ENCODE measurements at regions not wholly inside any gene's neighbourhood (a gene's known extent, or its start where the extent isn't known, plus 50 kb on each side); places are given as distances from the start of the nearest gene placed in this dataset.
"Not testable (repeated sequence)": the region's sequence is repeated elsewhere in the genome, so short reads cannot be mapped to it uniquely, and the experiment has no call there.

GRCh38 chr7:91565499-91566401, 301.5 kb downstream of the FZD1 start:
- DNase-seq (ENCODE audit: low spot score): no peak

GRCh38 chr7:91566402-91566732, 302.1 kb downstream of the FZD1 start:
- DNase-seq (ENCODE audit: low spot score): no peak

- no peak for DNase-seq (ENCODE audit: low spot score)
These were observed 303.1 kb downstream of the FZD1 start for GRCh38 chr7:91567081-91568012.

- no peak for DNase-seq (ENCODE audit: low spot score)
These were observed 303.9 kb downstream of the FZD1 start for GRCh38 chr7:91568138-91568537.

- no peak for DNase-seq (ENCODE audit: low spot score)
These were observed 305.7 kb downstream of the FZD1 start for GRCh38 chr7:91569728-91570457.

GRCh38 chr7:91570560-91570959, 306.3 kb downstream of the FZD1 start:
- no peak for DNase-seq (ENCODE audit: low spot score)

GRCh38 chr7:91571601-91572000, 307.4 kb downstream of the FZD1 start:
- DNase-seq (ENCODE audit: low spot score): no peak

GRCh38 chr7:91573405-91573804, 307.1 kb downstream of the MTERF1 start:
- no peak for DNase-seq (ENCODE audit: low spot score)

- DNase-seq (ENCODE audit: low spot score): not testable (repeated sequence)
These were observed 304.0 kb downstream of the MTERF1 start for GRCh38 chr7:91576459-91576858.

GRCh38 chr7:91579837-91580236, 300.7 kb downstream of the MTERF1 start:
- DNase-seq (ENCODE audit: low spot score): no peak

- no peak for DNase-seq (ENCODE audit: low spot score)
These were observed 297.6 kb downstream of the MTERF1 start for GRCh38 chr7:91582799-91583477.

- no peak for DNase-seq (ENCODE audit: low spot score)
These were observed 284.2 kb downstream of the MTERF1 start for GRCh38 chr7:91596287-91596686.

GRCh38 chr7:91598791-91599190, 281.7 kb downstream of the MTERF1 start:
- no peak for DNase-seq (ENCODE audit: low spot score)

GRCh38 chr7:91600112-91600511, 280.4 kb downstream of the MTERF1 start:
- no peak for DNase-seq (ENCODE audit: low spot score)

GRCh38 chr7:91603707-91604106, 276.8 kb downstream of the MTERF1 start:
- no peak for DNase-seq (ENCODE audit: low spot score)

- DNase-seq (ENCODE audit: low spot score): no peak
These were observed 271.9 kb downstream of the MTERF1 start for GRCh38 chr7:91608606-91609005.

GRCh38 chr7:91609525-91609924, 271.0 kb downstream of the MTERF1 start:
- DNase-seq (ENCODE audit: low spot score): no peak

GRCh38 chr7:91614431-91614830, 266.1 kb downstream of the MTERF1 start:
- DNase-seq (ENCODE audit: low spot score): no peak

GRCh38 chr7:91618776-91619765, 261.4 kb downstream of the MTERF1 start:
- DNase-seq (ENCODE audit: low spot score): no peak

GRCh38 chr7:91620827-91621226, 259.7 kb downstream of the MTERF1 start:
- DNase-seq (ENCODE audit: low spot score): no peak
